ENCODE measurements at regions not wholly inside any gene's neighbourhood (a gene's known extent, or its start where the extent isn't known, plus 50 kb on each side); places are given as distances from the start of the nearest gene placed in this dataset.

DNA sequence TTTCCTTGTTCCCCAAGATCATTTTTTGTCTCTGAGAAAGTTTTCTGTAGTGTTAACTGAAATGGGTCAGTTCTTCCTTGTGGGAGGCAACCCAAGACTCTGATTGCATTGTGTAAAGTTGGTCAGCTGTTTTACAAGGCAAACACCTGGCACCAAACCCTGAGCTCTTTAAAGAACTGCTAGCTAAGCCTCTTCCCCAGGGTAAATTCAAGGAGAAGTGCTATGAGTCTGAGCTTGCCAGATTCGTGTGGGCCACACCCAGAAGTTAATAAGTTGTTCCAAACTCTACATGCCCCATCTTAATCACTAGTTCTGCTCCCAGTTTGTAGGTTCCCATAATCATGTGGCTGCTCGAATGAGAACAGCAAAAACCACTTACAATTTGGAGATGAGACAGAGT, 214.5 kb downstream of the BTG1 start:
- H3K36me3 Mint-ChIP-seq (ENCODE audit: insufficient read depth in 2 of 2) = peaks cover 0 to 2% of the 10 kb centered on the region in 2 donors
- ATAC-seq (replicated peaks in 1 of 2) (no peak), DNase-seq (no peak)
- H3K4me1 Mint-ChIP-seq (ENCODE audit: low read depth) = no peaks in the 10 kb centered on the region
- no peaks in the 10 kb centered on the region for H3K27me3 Mint-ChIP-seq (ENCODE audit: low read depth)
- no peak overlapping the region for H3K4me3 Mint-ChIP-seq
- H3K27ac Mint-ChIP-seq = no peak overlapping the region
- peaks cover 2 to 4% of the 10 kb centered on the region in 2 donors for H3K9me3 Mint-ChIP-seq

DNA sequence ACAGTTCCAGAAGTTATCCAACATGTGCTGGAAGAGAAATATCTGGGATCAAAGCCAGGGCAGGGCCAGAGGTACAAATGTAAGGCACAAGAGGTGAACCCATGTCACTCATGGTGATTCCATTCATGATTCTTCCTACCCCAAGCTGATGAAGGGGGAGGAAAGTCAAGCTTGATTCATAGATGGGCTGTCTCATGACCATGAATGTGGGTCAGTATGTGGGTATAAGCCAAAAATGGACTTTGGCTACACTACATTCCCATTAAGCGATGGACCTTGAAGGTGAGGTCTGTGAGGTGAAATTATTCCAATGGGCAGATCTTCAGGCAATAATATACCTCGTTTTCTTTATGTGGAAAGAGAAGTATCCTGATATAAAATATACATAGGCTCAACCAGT, 217.1 kb downstream of the BTG1 start:
- ATAC-seq (replicated peaks in 1 of 2) = no peak
- H3K36me3 Mint-ChIP-seq (ENCODE audit: insufficient read depth in 2 of 2) = peaks cover 0 to 2% of the 10 kb centered on the region in 2 donors
- H3K9me3 Mint-ChIP-seq = peaks cover 2 to 4% of the 10 kb centered on the region in 2 donors
- H3K27ac Mint-ChIP-seq = no peak overlapping the region
- no peaks in the 10 kb centered on the region for H3K27me3 Mint-ChIP-seq (ENCODE audit: low read depth)
- no peaks in the 10 kb centered on the region for H3K4me1 Mint-ChIP-seq (ENCODE audit: low read depth)
- no peak overlapping the region for H3K4me3 Mint-ChIP-seq
- no peak for DNase-seq

GRCh38 chr12:91926848-91927247, 218.8 kb downstream of the BTG1 start:
- no peak overlapping the region for H3K27ac Mint-ChIP-seq

GRCh38 chr12:91924827-91925226, 220.8 kb downstream of the BTG1 start:
- Mint-ChIP-seq H3K9me3 (peaks cover 2 to 4% of the 10 kb centered on the region in 2 donors), H3K36me3 (ENCODE audit: insufficient read depth in 2 of 2) (peaks cover 0 to 4% of the 10 kb centered on the region in 2 donors), H3K27ac (no peak overlapping the region), H3K4me1 (ENCODE audit: low read depth) (peaks cover 23% of the 10 kb centered on the region), H3K4me3 (no peak overlapping the region), H3K27me3 (ENCODE audit: low read depth) (no peaks in the 10 kb centered on the region)
- no peak for ATAC-seq (replicated peaks in 1 of 2)
- DNase-seq = no peak

More at GRCh38 chr12:91926848-91927247, 218.8 kb downstream of the BTG1 start:
- H3K9me3 Mint-ChIP-seq = peaks cover 2 to 4% of the 10 kb centered on the region in 2 donors
- ATAC-seq (replicated peaks in 1 of 2) (no peak), DNase-seq (no peak)
- no peak overlapping the region for H3K4me3 Mint-ChIP-seq
- peaks cover 5% of the 10 kb centered on the region for H3K4me1 Mint-ChIP-seq (ENCODE audit: low read depth)
- peaks cover 0 to 4% of the 10 kb centered on the region in 2 donors for H3K36me3 Mint-ChIP-seq (ENCODE audit: insufficient read depth in 2 of 2)
- no peaks in the 10 kb centered on the region for H3K27me3 Mint-ChIP-seq (ENCODE audit: low read depth)

GRCh38 chr12:91923864-91924263, 221.8 kb downstream of the BTG1 start:
- DNase-seq (no peak), ATAC-seq (replicated peaks in 1 of 2) (no peak)
- Mint-ChIP-seq H3K4me3 (no peak overlapping the region), H3K27ac (no peak overlapping the region), H3K36me3 (ENCODE audit: insufficient read depth in 2 of 2) (peaks cover 0 to 2% of the 10 kb centered on the region in 2 donors), H3K4me1 (ENCODE audit: low read depth) (peaks cover 23% of the 10 kb centered on the region), H3K9me3 (peaks cover 1 to 2% of the 10 kb centered on the region in 2 donors), H3K27me3 (ENCODE audit: low read depth) (no peaks in the 10 kb centered on the region)

DNA sequence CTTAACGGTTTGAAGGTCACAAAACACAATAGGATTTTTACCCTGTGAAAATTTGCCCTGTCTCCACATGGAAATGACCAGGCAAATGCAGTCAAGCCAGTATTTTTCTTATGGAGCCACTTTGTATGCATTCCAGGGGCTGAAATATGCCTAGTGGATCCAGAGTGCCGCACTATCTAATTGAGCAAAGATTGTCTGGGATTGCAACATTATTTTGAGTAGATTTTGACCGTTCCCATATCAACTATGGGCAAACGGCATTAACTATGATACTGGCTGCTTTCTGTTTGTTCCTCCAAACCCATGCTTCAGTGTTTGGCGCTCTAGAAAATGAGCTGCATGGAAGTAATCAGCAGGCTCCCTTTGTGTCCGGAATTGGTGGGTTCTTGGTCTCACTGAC, 223.0 kb downstream of the BTG1 start:
- DNase-seq (no peak), ATAC-seq (replicated peaks in 1 of 2) (no peak)
- peaks cover 0 to 2% of the 10 kb centered on the region in 2 donors for H3K36me3 Mint-ChIP-seq (ENCODE audit: insufficient read depth in 2 of 2)
- no peak overlapping the region for H3K4me3 Mint-ChIP-seq
- no peaks in the 10 kb centered on the region for H3K27me3 Mint-ChIP-seq (ENCODE audit: low read depth)
- H3K27ac Mint-ChIP-seq = no peak overlapping the region
- H3K4me1 Mint-ChIP-seq (ENCODE audit: low read depth) = peaks cover 29% of the 10 kb centered on the region
- H3K9me3 Mint-ChIP-seq = no peaks in the 10 kb centered on the region

GRCh38 chr12:91922139-91922538, 223.5 kb downstream of the BTG1 start:
- no peak overlapping the region for H3K4me3 Mint-ChIP-seq
- ATAC-seq (replicated peaks in 1 of 2) = no peak
- no peak for DNase-seq
- H3K27me3 Mint-ChIP-seq (ENCODE audit: low read depth) = no peaks in the 10 kb centered on the region
- H3K36me3 Mint-ChIP-seq (ENCODE audit: insufficient read depth in 2 of 2) = peaks cover 0 to 2% of the 10 kb centered on the region in 2 donors
- H3K4me1 Mint-ChIP-seq (ENCODE audit: low read depth) = peaks cover 29% of the 10 kb centered on the region
- H3K27ac Mint-ChIP-seq = peak overlapping the region; percentile 34
- no peaks in the 10 kb centered on the region for H3K9me3 Mint-ChIP-seq

- no peak overlapping the region for H3K4me3 Mint-ChIP-seq
- H3K27ac Mint-ChIP-seq = peak overlapping the region; percentile 34
- H3K27me3 Mint-ChIP-seq (ENCODE audit: low read depth) = no peaks in the 10 kb centered on the region
- peaks cover 0 to 2% of the 10 kb centered on the region in 2 donors for H3K36me3 Mint-ChIP-seq (ENCODE audit: insufficient read depth in 2 of 2)
- no peak for DNase-seq
- ATAC-seq (replicated peaks in 1 of 2) = no peak
- no peaks in the 10 kb centered on the region for H3K9me3 Mint-ChIP-seq
- peaks cover 29% of the 10 kb centered on the region for H3K4me1 Mint-ChIP-seq (ENCODE audit: low read depth)
Observed at GRCh38 chr12:91921555-91921954, 224.1 kb downstream of the BTG1 start.

DNA sequence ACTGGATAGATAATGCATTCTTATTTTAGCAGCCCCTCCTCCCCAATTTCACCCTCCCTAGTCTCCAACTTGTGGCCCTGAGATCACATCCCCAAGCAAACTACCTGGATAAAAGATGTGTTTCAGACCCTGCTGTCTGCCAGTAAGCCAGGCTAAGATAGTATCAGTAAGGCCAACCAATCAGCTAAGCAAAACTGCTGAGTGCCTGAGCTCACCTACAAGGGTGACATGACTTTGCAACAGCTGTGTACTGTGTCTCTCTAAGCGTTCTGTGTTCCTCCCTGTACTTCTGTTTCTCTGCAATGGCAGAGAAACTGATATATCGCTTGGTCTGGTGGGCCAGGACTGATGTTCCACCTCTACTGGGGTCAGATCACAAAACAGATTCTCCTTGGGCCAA, 224.9 kb downstream of the BTG1 start:
- no peaks in the 10 kb centered on the region for H3K9me3 Mint-ChIP-seq
- peaks cover 29% of the 10 kb centered on the region for H3K4me1 Mint-ChIP-seq (ENCODE audit: low read depth)
- H3K27me3 Mint-ChIP-seq (ENCODE audit: low read depth) = no peaks in the 10 kb centered on the region
- ATAC-seq (replicated peaks in 1 of 2) (no peak), DNase-seq (no peak)
- no peak overlapping the region for H3K27ac Mint-ChIP-seq
- H3K36me3 Mint-ChIP-seq (ENCODE audit: insufficient read depth in 2 of 2) = peaks cover 0 to 2% of the 10 kb centered on the region in 2 donors
- no peak overlapping the region for H3K4me3 Mint-ChIP-seq

- peaks cover 0 to 2% of the 10 kb centered on the region in 2 donors for H3K36me3 Mint-ChIP-seq (ENCODE audit: insufficient read depth in 2 of 2)
- DNase-seq = no peak
- H3K27me3 Mint-ChIP-seq (ENCODE audit: low read depth) = no peaks in the 10 kb centered on the region
- H3K4me3 Mint-ChIP-seq = no peak overlapping the region
- peak; percentile 44 to 47 for ATAC-seq (replicated peaks in 1 of 2)
- no peaks in the 10 kb centered on the region for H3K9me3 Mint-ChIP-seq
- no peak overlapping the region for H3K27ac Mint-ChIP-seq
- H3K4me1 Mint-ChIP-seq (ENCODE audit: low read depth) = peaks cover 29% of the 10 kb centered on the region
Observed at GRCh38 chr12:91920276-91920675, 225.4 kb downstream of the BTG1 start.

DNA sequence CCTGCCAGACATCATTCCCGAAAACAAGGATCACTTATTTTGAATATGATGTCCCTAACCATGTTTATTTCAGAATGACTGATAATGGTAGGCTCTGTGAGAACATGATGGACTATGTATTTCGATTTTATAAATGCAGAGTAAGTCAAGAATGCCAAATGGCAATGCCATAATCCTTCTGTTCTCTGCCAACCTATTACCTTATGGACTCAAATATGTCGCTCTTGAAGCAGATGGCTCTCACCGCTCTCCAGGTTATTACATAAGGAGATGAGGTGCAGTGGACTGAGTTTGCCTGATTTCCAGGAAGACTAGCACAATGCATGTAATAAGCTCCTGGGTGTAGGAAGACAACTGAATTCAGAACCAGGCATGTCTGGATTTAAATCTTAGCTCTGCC, 227.2 kb downstream of the BTG1 start:
- ATAC-seq (replicated peaks in 1 of 2) = no peak
- Mint-ChIP-seq H3K4me1 (ENCODE audit: low read depth) (peaks cover 29% of the 10 kb centered on the region), H3K27me3 (ENCODE audit: low read depth) (no peaks in the 10 kb centered on the region)

DNA sequence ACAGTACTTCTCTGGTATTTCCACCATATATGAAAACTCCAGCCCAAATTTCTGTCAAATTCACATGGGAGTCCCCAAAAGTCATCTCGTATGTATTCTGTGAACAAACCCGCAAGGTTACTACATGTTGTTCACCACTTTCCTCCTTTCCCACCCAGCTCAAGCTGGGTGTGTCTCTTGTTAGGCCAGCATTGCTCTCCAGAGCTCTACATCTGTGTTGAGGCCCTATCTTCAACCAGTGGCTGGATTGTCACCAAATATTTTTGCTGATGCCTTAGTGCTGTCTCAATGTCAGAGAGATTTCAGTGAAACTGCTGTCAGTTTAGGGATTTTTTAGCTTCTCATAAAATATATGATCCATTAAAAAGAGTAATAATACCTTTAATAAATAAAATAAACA, 230.9 kb downstream of the BTG1 start:
- H3K9me3 Mint-ChIP-seq = peaks cover 0 to 2% of the 10 kb centered on the region in 2 donors
- no peaks in the 10 kb centered on the region for H3K36me3 Mint-ChIP-seq (ENCODE audit: insufficient read depth in 2 of 2)
- no peaks in the 10 kb centered on the region for H3K27me3 Mint-ChIP-seq (ENCODE audit: low read depth)
- H3K4me3 Mint-ChIP-seq = no peak overlapping the region
- H3K27ac Mint-ChIP-seq = no peak overlapping the region
- ATAC-seq (replicated peaks in 1 of 2) = no peak
- DNase-seq = no peak
- H3K4me1 Mint-ChIP-seq (ENCODE audit: low read depth) = peaks cover 11% of the 10 kb centered on the region

More for the DNA sequence above, 227.2 kb downstream of the BTG1 start:
- H3K9me3 Mint-ChIP-seq = no peaks in the 10 kb centered on the region
- no peak overlapping the region for H3K4me3 Mint-ChIP-seq
- no peak for DNase-seq
- H3K36me3 Mint-ChIP-seq (ENCODE audit: insufficient read depth in 2 of 2) = peaks cover 0 to 2% of the 10 kb centered on the region in 2 donors
- no peak overlapping the region for H3K27ac Mint-ChIP-seq

DNA sequence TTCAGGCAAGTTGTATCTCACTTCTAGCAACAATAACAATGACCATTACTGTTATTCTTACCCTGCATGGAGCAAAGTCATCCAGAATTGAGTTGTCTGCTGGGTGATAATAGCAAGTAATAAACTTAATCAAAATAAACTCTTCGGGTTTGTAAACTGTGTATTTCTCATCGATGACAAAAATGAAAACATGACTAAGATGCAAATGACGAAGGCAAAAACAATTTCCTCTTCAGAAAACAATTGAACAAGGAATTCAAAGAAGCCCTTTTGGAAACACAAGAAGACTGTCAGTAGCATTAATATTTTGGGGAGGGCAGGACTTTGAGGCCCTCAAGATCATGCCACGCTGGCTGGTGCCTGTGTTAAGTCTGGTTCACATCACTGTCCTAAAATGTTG, 232.0 kb downstream of the BTG1 start:
- ATAC-seq (replicated peaks in 1 of 2) = no peak
- peaks cover 1 to 2% of the 10 kb centered on the region in 2 donors for H3K9me3 Mint-ChIP-seq
- DNase-seq = no peak
- no peaks in the 10 kb centered on the region for H3K36me3 Mint-ChIP-seq (ENCODE audit: insufficient read depth in 2 of 2)
- no peak overlapping the region for H3K4me3 Mint-ChIP-seq
- H3K4me1 Mint-ChIP-seq (ENCODE audit: low read depth) = peaks cover 11% of the 10 kb centered on the region
- H3K27ac Mint-ChIP-seq = no peak overlapping the region
- no peaks in the 10 kb centered on the region for H3K27me3 Mint-ChIP-seq (ENCODE audit: low read depth)

DNA sequence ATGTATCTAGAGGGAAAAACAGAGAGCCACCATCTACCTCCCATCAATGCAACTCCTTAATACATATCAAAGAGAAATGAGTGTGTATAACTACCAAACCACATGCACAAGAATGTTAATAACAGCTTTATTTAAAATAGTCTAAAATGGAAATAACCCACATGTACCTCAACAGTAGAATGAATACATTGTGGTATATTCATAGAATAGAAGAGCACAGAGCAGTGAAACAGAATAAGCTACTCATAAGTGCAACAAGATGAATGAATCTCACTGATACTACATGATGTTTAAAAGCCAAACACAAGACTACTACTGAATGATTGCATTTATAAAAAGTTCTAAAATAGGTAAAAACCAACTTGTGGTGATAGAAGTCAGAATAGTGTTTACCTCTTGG, 232.5 kb downstream of the BTG1 start:
- ATAC-seq (replicated peaks in 1 of 2) (peak in 1 of 2 donors; percentile 35), DNase-seq (no peak)
- Mint-ChIP-seq H3K27ac (no peak overlapping the region), H3K27me3 (ENCODE audit: low read depth) (no peaks in the 10 kb centered on the region), H3K4me1 (ENCODE audit: low read depth) (peaks cover 8% of the 10 kb centered on the region), H3K9me3 (peaks cover 4% of the 10 kb centered on the region in 2 donors), H3K36me3 (ENCODE audit: insufficient read depth in 2 of 2) (no peaks in the 10 kb centered on the region), H3K4me3 (no peak overlapping the region)

Data from activated T-cell treated with anti-CD3 and anti-CD28 coated beads, Interleukin-2, amount 50 U/mL, for 72 hours (primary cell).